Osteocyte (in vitro differentiated cells): ENCODE measurements at regions not wholly inside any gene's neighbourhood (a gene's known extent, or its start where the extent isn't known, plus 50 kb on each side); places are given as distances from the start of the nearest gene placed in this dataset.

ENCODE experiments used
- DNase-seq: peaks from one replicate; pipeline ENCODE4 v3.0.0; 2021; ENCODE audit warnings: mixed read lengths; ENCODE audit not compliant: unreplicated experiment; ENCODE audit errors: extremely low spot score
- H3K27ac Mint-ChIP-seq: one replicate; pipeline ENCODE4 v1.8.0; 2021; ENCODE audit warnings: mild to moderate bottlenecking, mixed read lengths; ENCODE audit not compliant: unreplicated experiment
- H3K27me3 Mint-ChIP-seq: one replicate; pipeline ENCODE4 v1.8.0; 2021; ENCODE audit warnings: mixed read lengths; ENCODE audit not compliant: unreplicated experiment
- H3K36me3 Mint-ChIP-seq: one replicate; pipeline ENCODE4 v1.8.0; 2021; ENCODE audit warnings: mixed read lengths; ENCODE audit not compliant: unreplicated experiment
- H3K4me1 Mint-ChIP-seq: one replicate; pipeline ENCODE4 v1.8.0; 2021; ENCODE audit warnings: mixed read lengths; ENCODE audit not compliant: unreplicated experiment
- H3K4me3 Mint-ChIP-seq: one replicate; pipeline ENCODE4 v1.8.0; 2021; ENCODE audit warnings: mild to moderate bottlenecking, moderate library complexity, mixed read lengths; ENCODE audit not compliant: unreplicated experiment
- H3K9me3 Mint-ChIP-seq: one replicate; pipeline ENCODE4 v1.8.0; 2021; ENCODE audit warnings: mixed read lengths; ENCODE audit not compliant: unreplicated experiment
- CTCF ChIP-seq: fragments of 200-600 bp; sonication (generic); IDR thresholded peaks from 2 replicates; pipeline ENCODE4 v1.5.0; 2021; ENCODE audit warnings: antibody characterized with exemption, mild to moderate bottlenecking, moderate library complexity

DNA sequence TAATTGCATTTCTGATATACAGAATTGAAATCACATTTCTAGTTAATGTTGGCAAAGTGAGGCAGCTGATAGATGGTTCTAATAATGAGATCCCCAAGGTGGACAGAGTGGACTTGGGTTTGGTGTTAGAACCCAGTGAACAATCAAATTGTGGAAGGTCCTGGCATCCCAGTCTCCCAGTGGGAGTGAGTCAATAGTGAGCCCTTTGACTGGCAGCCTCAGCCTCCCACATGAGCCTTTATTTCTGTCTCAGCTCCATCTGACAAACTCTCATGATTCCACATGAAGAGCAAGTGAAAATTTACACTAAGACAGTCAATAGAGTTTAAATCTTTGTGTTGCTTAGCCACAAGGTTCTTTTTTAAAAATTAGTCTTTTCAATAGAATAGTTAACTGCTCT lies 56.7 kb upstream of the MYO3A start:
- no peaks in the 10 kb centered on the region for H3K4me1 Mint-ChIP-seq
- H3K27ac Mint-ChIP-seq, result no peak overlapping the region
- H3K27me3 Mint-ChIP-seq, result no peaks in the 10 kb centered on the region
- no peak overlapping the region for H3K4me3 Mint-ChIP-seq
- H3K36me3 Mint-ChIP-seq, result no peaks in the 10 kb centered on the region
- H3K9me3 Mint-ChIP-seq, result no peaks in the 10 kb centered on the region
- TF ChIP-seq CTCF, result no peak
- DNase-seq, result no peak
